HFFc6 (cell line): ENCODE measurements at regions not wholly inside any gene's neighbourhood (a gene's known extent, or its start where the extent isn't known, plus 50 kb on each side); places are given as distances from the start of the nearest gene placed in this dataset.

ENCODE experiments used
- DNase-seq: peaks from one replicate; pipeline ENCODE4 v3.0.0-alpha.2; 2018
- H3K27ac Mint-ChIP-seq: 2 replicates; pipeline ENCODE4 v1.8.0; 2020; ENCODE audit warnings: mild to moderate bottlenecking, mixed read lengths
- H3K27me3 Mint-ChIP-seq: 2 replicates; pipeline ENCODE4 v1.8.0; 2021; ENCODE audit warnings: mild to moderate bottlenecking, moderate library complexity, mixed read lengths; ENCODE audit not compliant: insufficient read depth
- H3K36me3 Mint-ChIP-seq: 2 replicates; pipeline ENCODE4 v1.8.0; 2021; ENCODE audit warnings: low read depth, mixed read lengths
- H3K4me1 Mint-ChIP-seq: 2 replicates; pipeline ENCODE4 v1.8.0; 2020; ENCODE audit warnings: low read depth, mixed read lengths
- H3K4me3 Mint-ChIP-seq: 2 replicates; pipeline ENCODE4 v1.8.0; 2020; ENCODE audit warnings: mild to moderate bottlenecking, moderate library complexity, mixed read lengths
- H3K9me3 Mint-ChIP-seq: 2 replicates; pipeline ENCODE4 v1.8.0; 2020; ENCODE audit warnings: mild to moderate bottlenecking, mixed read lengths
- TF ChIP-seq, protein P1 (sequence below): fragments of 200-600 bp; sonication (generic); IDR thresholded peaks from 2 replicates; pipeline ENCODE4 v1.5.0; 2021; ENCODE audit warnings: antibody characterized with exemption, mild to moderate bottlenecking

DNA sequence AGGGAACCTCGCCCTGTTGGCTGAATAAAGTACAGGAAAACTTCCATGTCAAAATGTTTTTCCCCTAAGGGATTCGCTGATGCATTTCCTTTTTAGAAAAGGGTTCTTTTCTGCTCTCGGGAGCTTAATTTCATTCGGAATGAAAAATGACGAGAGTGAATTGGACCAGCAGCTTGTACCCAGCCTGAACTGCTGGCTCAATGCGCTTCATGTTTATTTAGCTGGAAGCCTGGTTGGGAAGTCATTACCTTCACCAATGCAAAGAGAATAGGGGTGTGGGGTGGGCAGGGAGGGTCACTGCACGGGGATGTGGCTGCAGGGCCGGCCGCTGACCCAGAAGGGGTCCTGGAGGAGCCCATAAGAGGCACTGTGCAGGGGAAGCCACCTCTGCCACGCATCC is 207.7 kb downstream of the ENGASE start:
- Mint-ChIP-seq H3K27ac (no peak overlapping the region), H3K36me3 (no peaks in the 10 kb centered on the region), H3K27me3 (peaks cover 46% of the 10 kb centered on the region), H3K4me1 (no peaks in the 10 kb centered on the region), H3K4me3 (no peak overlapping the region), H3K9me3 (no peaks in the 10 kb centered on the region)
- TF ChIP-seq, protein P1, sequence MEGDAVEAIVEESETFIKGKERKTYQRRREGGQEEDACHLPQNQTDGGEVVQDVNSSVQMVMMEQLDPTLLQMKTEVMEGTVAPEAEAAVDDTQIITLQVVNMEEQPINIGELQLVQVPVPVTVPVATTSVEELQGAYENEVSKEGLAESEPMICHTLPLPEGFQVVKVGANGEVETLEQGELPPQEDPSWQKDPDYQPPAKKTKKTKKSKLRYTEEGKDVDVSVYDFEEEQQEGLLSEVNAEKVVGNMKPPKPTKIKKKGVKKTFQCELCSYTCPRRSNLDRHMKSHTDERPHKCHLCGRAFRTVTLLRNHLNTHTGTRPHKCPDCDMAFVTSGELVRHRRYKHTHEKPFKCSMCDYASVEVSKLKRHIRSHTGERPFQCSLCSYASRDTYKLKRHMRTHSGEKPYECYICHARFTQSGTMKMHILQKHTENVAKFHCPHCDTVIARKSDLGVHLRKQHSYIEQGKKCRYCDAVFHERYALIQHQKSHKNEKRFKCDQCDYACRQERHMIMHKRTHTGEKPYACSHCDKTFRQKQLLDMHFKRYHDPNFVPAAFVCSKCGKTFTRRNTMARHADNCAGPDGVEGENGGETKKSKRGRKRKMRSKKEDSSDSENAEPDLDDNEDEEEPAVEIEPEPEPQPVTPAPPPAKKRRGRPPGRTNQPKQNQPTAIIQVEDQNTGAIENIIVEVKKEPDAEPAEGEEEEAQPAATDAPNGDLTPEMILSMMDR = no peak
- DNase-seq = no peak

DNA sequence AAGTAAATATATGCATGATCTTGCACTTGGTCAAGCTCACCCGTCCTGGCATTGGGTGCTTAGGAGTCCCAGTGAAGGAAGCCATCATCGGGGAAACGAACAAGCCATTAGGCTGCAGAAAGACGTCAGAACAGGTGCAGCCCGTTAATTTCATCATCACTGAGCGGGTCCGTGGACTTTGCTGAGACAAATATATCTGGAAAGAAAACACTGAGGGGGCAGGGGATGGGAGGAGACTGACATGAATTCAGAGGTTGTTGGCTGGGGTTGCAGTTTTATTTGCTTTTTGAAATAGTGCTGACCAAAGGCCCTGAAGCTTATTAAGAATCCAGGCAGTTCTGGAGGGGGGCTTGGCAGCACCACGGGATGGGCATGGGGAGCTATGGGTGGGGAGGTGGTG is 207.2 kb downstream of the ENGASE start:
- Mint-ChIP-seq H3K4me1 (no peaks in the 10 kb centered on the region), H3K27me3 (peaks cover 43% of the 10 kb centered on the region), H3K9me3 (no peaks in the 10 kb centered on the region), H3K4me3 (no peak overlapping the region), H3K27ac (no peak overlapping the region), H3K36me3 (no peaks in the 10 kb centered on the region)
- no peak for DNase-seq
- TF ChIP-seq, protein P1 = no peak

DNA sequence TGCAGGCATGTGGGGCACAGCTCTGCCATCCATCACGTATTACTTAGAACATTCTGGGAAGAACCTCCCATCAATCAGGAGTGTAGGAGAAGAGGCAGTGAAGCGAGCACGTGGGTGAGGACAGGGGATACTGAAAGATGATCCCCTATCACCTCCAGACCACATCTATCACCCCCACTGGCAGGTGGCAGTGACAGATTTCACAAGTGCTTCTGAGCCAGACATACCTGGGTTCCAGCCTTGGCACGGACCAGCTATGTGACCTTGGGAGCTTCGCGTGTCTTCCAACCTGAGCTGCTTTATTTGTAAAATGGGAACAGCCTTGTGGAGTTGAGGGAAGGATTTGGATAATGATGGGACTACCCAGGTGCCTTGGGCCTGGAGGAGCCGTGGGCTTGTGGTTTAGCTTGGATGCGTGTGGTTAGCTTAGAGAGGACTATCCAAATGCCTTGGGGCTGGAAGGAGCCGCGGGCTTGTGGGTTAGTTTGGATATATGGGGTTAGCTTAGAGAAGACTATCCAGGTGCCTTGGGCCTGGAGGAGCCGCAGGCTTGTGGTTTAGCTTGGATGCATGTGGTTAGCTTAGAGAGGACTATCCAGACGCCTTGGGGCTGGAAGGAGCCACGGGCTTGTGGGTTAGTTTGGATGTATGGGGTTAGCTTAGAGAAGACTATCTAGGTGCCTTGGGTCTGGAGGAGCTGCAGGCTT is 206.4 kb downstream of the ENGASE start:
- Mint-ChIP-seq H3K4me3 (no peak overlapping the region), H3K27me3 (peaks cover 43% of the 10 kb centered on the region), H3K36me3 (no peaks in the 10 kb centered on the region), H3K27ac (no peak overlapping the region), H3K4me1 (no peaks in the 10 kb centered on the region), H3K9me3 (no peaks in the 10 kb centered on the region)
- TF ChIP-seq, protein P1 = no peak
- no peak for DNase-seq

DNA sequence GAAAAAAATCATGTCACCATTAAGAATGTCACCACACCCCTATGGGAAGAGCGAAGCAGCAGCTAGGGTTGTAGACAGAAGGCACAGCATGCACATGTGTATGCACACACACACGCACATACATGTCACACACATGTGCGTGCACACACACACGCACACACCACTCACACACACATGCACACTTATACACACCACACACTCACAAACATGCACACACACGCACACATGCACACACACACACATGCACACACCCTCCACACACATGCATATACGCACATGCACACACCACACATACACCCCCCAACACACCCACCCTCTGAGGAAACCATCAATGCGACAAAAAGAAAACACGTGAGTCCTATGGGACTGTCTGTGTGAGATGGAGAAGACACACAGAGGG is 205.4 kb downstream of the ENGASE start:
- TF ChIP-seq, protein P1 = no peak
- H3K36me3 Mint-ChIP-seq = no peaks in the 10 kb centered on the region
- H3K27ac Mint-ChIP-seq = no peak overlapping the region
- no peak for DNase-seq
- no peaks in the 10 kb centered on the region for H3K9me3 Mint-ChIP-seq
- H3K27me3 Mint-ChIP-seq = peaks cover 36% of the 10 kb centered on the region
- H3K4me1 Mint-ChIP-seq = no peaks in the 10 kb centered on the region
- no peak overlapping the region for H3K4me3 Mint-ChIP-seq

DNA sequence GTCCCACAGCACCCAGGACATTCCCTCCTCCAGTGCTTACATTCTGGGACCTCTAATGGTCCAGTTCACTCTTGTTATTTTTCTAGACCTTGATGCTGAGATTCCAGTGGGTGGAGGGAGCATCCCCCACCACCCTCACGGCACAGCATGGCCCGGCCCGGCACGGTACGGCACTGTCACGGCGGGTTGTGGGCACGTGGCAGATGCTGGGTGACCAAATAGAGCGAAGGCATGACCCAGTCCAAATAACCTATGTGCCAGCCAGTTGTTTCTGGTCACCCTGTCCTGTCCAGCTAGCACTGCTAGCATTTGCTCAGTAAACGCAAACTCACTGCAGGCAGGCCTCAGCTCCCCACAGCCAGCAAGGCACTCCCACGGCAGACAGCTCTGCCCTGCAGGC is 204.7 kb downstream of the ENGASE start:
- Mint-ChIP-seq H3K27ac (no peak overlapping the region), H3K4me1 (no peaks in the 10 kb centered on the region), H3K27me3 (peaks cover 30% of the 10 kb centered on the region), H3K36me3 (no peaks in the 10 kb centered on the region), H3K4me3 (no peak overlapping the region), H3K9me3 (no peaks in the 10 kb centered on the region)
- TF ChIP-seq, protein P1 = no peak
- no peak for DNase-seq
